Left lung (tissue), 4 donors: ENCODE measurements at regions not wholly inside any gene's neighbourhood (a gene's known extent, or its start where the extent isn't known, plus 50 kb on each side); places are given as distances from the start of the nearest gene placed in this dataset.

Experiments
- ATAC-seq: fragments of 200-7000 bp; cut with Tn5 transposase; one replicate; pipeline ENCODE4 v1.9.1; 2020; ENCODE audit warnings: moderate library complexity
- DNase-seq, 4 donors: peaks; one replicate each; pipeline ENCODE4 v3.0.0-alpha.2; 2013 to 2020
- H3K27ac ChIP-seq, 2 donors: fragments of 200-600 bp; sonication (generic) in 1 of 2; one replicate each; pipeline versions ENCODE4 v1.5.0 to v1.8.0; 2020 to 2021
- H3K27me3 ChIP-seq, 2 donors: fragments of 200-600 bp; sonication (generic) in 1 of 2; one replicate each; pipeline versions ENCODE4 v1.5.0 to v1.8.0; 2020 to 2021
- H3K36me3 ChIP-seq, 2 donors: fragments of 200-600 bp; sonication (generic) in 1 of 2; one replicate each; pipeline versions ENCODE4 v1.5.0 to v1.8.0; 2020 to 2021
- H3K4me1 ChIP-seq, 2 donors: fragments of 200-600 bp; one replicate each; pipeline ENCODE4 v1.8.0; 2021
- H3K4me3 ChIP-seq, 2 donors: fragments of 200-600 bp; sonication (generic) in 1 of 2; one replicate each; pipeline versions ENCODE4 v1.5.0 to v1.8.0; 2020 to 2021; ENCODE audit warnings: mild to moderate bottlenecking in 1 of 2
- H3K9me3 ChIP-seq, 2 donors: fragments of 200-600 bp; sonication (generic) in 1 of 2; one replicate each; pipeline versions ENCODE4 v1.5.0 to v1.8.0; 2020 to 2021
- intact Hi-C, 2 donors: fragments of 100-400 bp; cut with DNase I; formaldehyde crosslinking; loops; one replicate each; pipeline versions ENCODE4 v1.11.2 to v1.14.2; 2022
- TF ChIP-seq, protein P1 (sequence below), 2 donors: fragments of 200-600 bp; sonication (generic) in 1 of 2; IDR thresholded peaks; one replicate each; pipeline versions ENCODE4 v1.5.0 to v1.8.0; 2021; ENCODE audit warnings: antibody characterized with exemption in 2 of 2
- donor health status: DM: no; HTN: yes; CAD: no.
- donor health status: DM: no; HTN: no; CAD: no.

DNA sequence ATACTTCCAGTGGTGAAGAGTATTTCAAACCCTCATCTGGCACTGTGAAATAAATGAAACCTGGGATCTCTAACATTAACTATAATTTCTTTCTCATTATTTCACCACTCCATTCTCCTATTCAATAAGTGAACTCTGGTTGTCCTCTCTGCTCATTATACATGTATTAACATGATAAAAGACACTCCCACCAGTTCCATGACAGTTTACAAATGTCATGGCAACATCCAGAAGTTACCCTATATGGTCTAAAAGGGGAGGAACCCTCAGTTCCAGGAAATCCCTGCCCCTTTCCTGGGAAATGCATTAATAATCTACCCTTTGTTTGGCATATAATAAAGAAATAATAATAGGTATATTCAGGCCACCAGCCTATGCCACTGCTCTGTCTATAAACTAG is 62.7 kb upstream of the BRINP3 start:
- Histone ChIP-seq H3K27me3 (no peaks in the 10 kb centered on the region), H3K9me3 (peaks cover 0 to 8% of the 10 kb centered on the region in 2 donors), H3K27ac (no peak overlapping the region), H3K4me1 (no peaks in the 10 kb centered on the region), H3K36me3 (no peaks in the 10 kb centered on the region), H3K4me3 (no peak overlapping the region)
- no peak for ATAC-seq
- TF ChIP-seq, protein P1, sequence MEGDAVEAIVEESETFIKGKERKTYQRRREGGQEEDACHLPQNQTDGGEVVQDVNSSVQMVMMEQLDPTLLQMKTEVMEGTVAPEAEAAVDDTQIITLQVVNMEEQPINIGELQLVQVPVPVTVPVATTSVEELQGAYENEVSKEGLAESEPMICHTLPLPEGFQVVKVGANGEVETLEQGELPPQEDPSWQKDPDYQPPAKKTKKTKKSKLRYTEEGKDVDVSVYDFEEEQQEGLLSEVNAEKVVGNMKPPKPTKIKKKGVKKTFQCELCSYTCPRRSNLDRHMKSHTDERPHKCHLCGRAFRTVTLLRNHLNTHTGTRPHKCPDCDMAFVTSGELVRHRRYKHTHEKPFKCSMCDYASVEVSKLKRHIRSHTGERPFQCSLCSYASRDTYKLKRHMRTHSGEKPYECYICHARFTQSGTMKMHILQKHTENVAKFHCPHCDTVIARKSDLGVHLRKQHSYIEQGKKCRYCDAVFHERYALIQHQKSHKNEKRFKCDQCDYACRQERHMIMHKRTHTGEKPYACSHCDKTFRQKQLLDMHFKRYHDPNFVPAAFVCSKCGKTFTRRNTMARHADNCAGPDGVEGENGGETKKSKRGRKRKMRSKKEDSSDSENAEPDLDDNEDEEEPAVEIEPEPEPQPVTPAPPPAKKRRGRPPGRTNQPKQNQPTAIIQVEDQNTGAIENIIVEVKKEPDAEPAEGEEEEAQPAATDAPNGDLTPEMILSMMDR (IDR thresholded peaks at IDR 0.05) = no peak
- DNase-seq = no peak
- intact Hi-C loops = no loop called here

DNA sequence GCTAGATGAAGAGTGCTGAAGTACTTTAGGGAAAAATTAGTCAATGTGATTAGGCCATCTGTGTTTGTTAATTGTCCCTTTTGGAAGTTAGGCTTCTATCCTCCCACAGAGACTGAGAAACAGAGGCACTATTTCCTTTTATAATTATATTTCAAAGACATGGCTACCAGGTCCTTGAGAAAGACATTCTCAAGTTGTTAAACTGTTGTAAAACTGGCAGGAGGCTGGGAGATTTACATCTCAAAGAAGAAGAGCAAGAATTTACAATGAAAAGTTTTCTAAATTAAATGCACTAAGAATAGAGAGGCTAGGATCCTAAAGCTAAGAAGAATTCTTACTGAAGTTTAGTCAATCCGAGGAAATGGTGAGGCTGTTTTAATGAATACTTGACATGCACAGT is 74.0 kb upstream of the BRINP3 start:
- intact Hi-C loops = no loop called here
- Histone ChIP-seq H3K4me1 (no peaks in the 10 kb centered on the region), H3K27ac (no peak overlapping the region), H3K27me3 (no peaks in the 10 kb centered on the region), H3K9me3 (no peaks in the 10 kb centered on the region), H3K36me3 (no peaks in the 10 kb centered on the region), H3K4me3 (no peak overlapping the region)
- DNase-seq (no peak), ATAC-seq (no peak)
- TF ChIP-seq, protein P1 (IDR thresholded peaks at IDR 0.05) = no peak

- Histone ChIP-seq H3K4me1 (no peaks in the 10 kb centered on the region), H3K27ac (no peak overlapping the region), H3K36me3 (no peaks in the 10 kb centered on the region), H3K9me3 (peaks cover 0 to 11% of the 10 kb centered on the region in 2 donors), H3K4me3 (no peak overlapping the region), H3K27me3 (no peaks in the 10 kb centered on the region)
- intact Hi-C loops = no loop called here
- ATAC-seq (no peak), DNase-seq (no peak)
- TF ChIP-seq, protein P1 (IDR thresholded peaks at IDR 0.05) = no peak
Measured at GRCh38 chr1:190560161-190560681, 82.6 kb upstream of the BRINP3 start.

GRCh38 chr1:190563230-190563629 is 85.6 kb upstream of the BRINP3 start:
- peaks cover 0 to 11% of the 10 kb centered on the region in 2 donors for H3K9me3 ChIP-seq
- no peak for ATAC-seq
- no peaks in the 10 kb centered on the region for H3K4me1 ChIP-seq
- H3K27me3 ChIP-seq = no peaks in the 10 kb centered on the region
- no peak overlapping the region for H3K4me3 ChIP-seq
- H3K27ac ChIP-seq = no peak overlapping the region
- TF ChIP-seq, protein P1 (IDR thresholded peaks at IDR 0.05) = no peak
- peak in 1 of 4 donors; percentile 31 for DNase-seq
- no peaks in the 10 kb centered on the region for H3K36me3 ChIP-seq
- intact Hi-C loops = no loop called here

DNA sequence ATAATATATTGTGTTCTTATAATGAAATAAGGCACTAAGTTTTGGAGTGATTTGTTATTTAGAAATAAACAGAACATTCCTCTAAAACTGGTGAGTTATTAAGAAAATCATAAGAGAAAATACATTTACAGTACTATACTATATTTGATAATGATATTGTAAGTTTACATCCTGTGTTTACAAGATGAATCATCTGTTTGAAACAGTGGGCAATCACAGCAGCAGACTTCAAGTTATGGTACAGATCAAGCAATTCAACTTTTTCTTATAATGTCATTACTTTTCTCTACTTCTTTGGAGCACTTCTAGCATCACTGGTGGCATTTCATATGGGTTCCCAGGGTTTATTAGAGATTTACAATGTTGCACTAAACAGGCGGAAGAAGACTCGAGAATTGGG is 86.5 kb upstream of the BRINP3 start:
- H3K4me1 ChIP-seq = no peaks in the 10 kb centered on the region
- ATAC-seq (no peak), DNase-seq (no peak)
- TF ChIP-seq, protein P1 (IDR thresholded peaks at IDR 0.05) = no peak
- intact Hi-C loops = no loop called here
- H3K27me3 ChIP-seq = no peaks in the 10 kb centered on the region
- peaks cover 0 to 11% of the 10 kb centered on the region in 2 donors for H3K9me3 ChIP-seq
- no peak overlapping the region for H3K4me3 ChIP-seq
- no peak overlapping the region for H3K27ac ChIP-seq
- H3K36me3 ChIP-seq = no peaks in the 10 kb centered on the region
